ENCODE measurements at regions not wholly inside any gene's neighbourhood (a gene's known extent, or its start where the extent isn't known, plus 50 kb on each side); places are given as distances from the start of the nearest gene placed in this dataset.

DNA sequence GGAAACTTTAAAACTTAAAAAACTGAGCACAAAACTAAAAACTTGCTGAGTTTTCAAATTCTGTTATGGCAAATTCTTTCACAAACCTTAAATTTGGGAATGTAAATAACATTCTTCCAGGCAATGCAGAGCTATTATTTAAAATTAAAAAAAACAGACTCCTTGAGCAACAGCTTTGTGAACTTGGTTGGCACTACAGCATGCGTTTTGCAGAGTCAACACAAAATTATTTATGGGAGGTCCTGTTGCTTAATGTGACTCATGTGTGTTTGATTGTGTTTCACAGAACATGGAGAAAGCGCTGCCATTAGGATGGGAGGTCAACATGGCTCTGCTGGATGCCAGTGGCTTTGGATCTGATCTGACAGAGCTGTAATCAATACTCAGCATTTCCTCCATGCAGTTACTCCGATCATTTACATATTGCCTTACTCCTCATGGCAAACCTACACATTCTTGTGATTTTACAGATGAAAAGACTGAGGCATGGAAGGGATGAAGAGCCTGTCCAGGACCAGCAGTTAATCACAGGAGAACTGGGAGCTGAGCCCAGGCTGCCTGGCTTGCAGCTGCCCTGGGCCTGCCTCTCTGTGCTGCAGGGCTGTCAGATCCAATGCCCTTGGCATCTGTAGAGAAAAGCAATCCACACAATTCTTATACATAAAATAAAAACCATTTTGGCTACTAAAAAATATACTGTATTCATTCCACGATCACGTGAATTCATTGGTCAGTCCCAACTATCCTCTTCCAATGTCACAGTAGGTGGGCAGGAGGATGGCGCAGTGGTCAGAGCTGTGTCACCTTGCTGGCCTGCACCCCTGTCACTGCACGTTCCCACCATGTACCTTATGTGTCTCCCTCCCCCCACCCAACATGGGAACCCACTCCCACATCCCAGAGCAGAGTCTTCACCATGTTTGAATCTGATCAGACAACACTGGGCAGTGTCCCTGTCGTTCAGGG is 200.9 kb downstream of the CXCL12 start:
- no peak for DNase-seq (ENCODE audit: low spot score)
- TF ChIP-seq, protein P1, sequence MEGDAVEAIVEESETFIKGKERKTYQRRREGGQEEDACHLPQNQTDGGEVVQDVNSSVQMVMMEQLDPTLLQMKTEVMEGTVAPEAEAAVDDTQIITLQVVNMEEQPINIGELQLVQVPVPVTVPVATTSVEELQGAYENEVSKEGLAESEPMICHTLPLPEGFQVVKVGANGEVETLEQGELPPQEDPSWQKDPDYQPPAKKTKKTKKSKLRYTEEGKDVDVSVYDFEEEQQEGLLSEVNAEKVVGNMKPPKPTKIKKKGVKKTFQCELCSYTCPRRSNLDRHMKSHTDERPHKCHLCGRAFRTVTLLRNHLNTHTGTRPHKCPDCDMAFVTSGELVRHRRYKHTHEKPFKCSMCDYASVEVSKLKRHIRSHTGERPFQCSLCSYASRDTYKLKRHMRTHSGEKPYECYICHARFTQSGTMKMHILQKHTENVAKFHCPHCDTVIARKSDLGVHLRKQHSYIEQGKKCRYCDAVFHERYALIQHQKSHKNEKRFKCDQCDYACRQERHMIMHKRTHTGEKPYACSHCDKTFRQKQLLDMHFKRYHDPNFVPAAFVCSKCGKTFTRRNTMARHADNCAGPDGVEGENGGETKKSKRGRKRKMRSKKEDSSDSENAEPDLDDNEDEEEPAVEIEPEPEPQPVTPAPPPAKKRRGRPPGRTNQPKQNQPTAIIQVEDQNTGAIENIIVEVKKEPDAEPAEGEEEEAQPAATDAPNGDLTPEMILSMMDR (conservative IDR thresholded peaks at IDR 0.05; ENCODE audit: low read depth) = no peak
- ChIA-PET POLR2A (ENCODE audit: low non-redundant PET) (no interaction called here), CTCF (no interaction called here)
- no peak overlapping the region for H3K27ac ChIP-seq

DNA sequence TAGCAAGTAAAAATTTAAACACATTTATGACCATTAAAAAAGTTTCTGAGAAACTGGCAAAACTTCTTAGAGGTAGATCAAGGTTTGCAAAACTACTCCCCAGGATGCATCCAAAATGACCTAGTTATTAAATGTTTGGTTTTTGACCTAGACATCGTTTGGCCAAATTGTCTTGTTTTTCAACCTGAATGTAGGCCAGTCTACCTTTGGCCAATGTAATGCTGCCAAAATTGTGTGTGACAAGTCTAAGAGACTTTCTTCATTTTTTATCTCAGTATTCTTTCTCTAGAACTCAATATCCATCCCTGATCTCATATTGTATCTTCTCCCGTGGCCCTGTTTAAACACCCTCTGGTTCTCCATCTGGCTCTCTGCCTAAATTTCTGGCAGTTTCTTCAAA is 202.0 kb downstream of the CXCL12 start:
- CTCF ChIA-PET = no interaction called here
- H3K27ac ChIP-seq = no peak overlapping the region
- POLR2A ChIA-PET (ENCODE audit: low non-redundant PET) = no interaction called here
- TF ChIP-seq, protein P1 (conservative IDR thresholded peaks at IDR 0.05; ENCODE audit: low read depth) = no peak
- no peak for DNase-seq (ENCODE audit: low spot score)

DNA sequence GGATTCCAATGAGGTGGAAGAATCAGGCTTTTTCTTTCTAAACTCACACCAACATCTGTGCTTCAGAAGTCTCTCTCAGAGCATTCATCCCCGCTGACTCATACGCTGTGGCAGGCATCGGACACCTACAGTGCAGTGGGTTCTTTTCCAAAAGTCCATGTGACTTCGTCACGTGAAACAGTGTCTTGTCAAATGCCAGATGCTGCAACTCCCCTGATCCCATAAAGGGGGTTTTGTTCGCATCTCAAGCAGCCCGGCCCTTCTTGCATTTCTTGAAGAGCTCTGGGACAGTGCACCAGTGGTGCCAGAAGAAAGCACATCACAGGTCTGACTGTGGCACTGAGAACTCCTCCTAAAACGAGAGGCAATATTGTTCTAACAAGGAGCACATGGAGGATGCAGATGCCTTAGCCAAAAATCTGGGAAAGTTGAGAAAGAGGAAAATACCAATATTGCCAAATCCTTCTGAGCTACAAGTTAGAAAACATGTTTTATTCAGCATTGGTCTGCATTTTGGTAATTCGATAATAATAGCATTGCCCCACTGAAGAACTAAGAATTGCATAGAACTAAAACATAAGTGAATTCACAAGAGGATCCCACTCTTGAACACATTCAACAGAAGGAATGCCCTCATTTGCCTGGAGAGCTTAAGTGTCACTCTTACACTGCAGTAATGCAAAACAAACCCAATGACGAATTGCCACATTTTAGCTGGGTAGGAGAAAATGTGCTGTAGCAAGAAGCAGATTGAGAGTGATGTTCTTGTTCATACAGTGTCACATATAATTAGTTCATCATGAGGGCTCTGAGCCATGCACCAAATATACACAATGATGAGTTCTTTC is 204.4 kb downstream of the CXCL12 start:
- ChIA-PET POLR2A (ENCODE audit: low non-redundant PET) (no interaction called here), CTCF (no interaction called here)
- TF ChIP-seq, protein P1 (conservative IDR thresholded peaks at IDR 0.05; ENCODE audit: low read depth) = no peak
- H3K27ac ChIP-seq = peak overlapping the region; percentile 48
- no peak for DNase-seq (ENCODE audit: low spot score)

DNA sequence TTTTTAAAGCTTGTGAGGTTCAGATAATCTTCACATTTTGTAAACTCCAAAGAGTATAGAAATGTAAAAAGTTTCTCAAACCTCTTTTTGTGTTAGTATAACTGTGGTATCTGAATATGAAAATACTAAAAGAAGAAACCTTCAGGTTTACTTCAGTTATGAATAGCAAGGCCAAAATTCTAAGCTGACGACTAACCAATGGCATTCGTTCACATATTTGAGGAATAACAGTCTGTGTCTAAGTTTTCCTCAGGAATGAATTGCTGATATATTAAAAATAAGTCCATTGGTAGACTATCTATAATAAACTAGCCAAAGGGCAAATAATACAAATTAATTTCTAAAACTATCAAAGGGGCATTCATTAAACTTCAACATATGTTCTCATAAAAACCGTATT is 206.0 kb downstream of the CXCL12 start:
- CTCF ChIA-PET = no interaction called here
- H3K27ac ChIP-seq = no peak overlapping the region
- no peak for DNase-seq (ENCODE audit: low spot score)
- TF ChIP-seq, protein P1 (conservative IDR thresholded peaks at IDR 0.05; ENCODE audit: low read depth) = no peak
- POLR2A ChIA-PET (ENCODE audit: low non-redundant PET) = no interaction called here

DNA sequence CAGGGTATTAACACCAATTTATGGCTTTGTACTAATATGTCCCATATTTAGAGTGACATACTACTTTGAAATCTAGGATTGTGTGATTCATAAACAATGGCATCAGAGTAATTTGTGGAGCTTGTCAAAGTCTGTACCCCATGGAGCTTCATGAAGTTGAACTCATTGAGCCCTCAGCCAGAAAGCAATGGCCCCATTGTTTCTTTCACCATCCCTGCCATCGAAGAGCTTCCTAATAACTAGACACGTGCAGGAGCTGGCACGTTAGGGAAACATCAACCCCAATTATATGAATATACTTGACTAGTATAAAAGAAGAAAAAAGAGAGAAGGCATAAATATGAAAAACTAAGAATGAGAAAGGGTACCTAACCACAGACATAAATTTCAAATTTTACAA is 206.6 kb downstream of the CXCL12 start:
- POLR2A ChIA-PET (ENCODE audit: low non-redundant PET) = no interaction called here
- DNase-seq (ENCODE audit: low spot score) = no peak
- TF ChIP-seq, protein P1 (conservative IDR thresholded peaks at IDR 0.05; ENCODE audit: low read depth) = no peak
- CTCF ChIA-PET = no interaction called here
- no peak overlapping the region for H3K27ac ChIP-seq

DNA sequence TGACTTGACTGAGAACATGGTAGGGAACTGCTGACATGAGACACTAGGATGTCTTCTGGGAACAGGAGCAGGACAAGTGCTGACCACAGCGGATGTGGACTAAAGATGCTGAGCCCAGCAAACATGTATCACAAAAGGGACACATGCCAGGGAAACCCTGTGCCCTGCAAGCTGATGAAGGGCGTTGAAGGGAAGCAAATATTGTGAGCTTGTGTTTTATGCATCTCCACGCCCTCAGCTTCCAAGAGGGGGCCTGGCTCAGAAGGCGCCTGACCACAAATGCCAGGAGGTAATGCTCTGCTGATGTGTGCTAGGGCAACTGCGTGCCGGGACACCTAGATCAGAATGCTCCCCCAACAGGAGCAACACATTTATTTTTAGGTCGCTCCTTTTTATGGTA is 207.3 kb downstream of the CXCL12 start:
- no peak for DNase-seq (ENCODE audit: low spot score)
- H3K27ac ChIP-seq = no peak overlapping the region
- POLR2A ChIA-PET (ENCODE audit: low non-redundant PET) = no interaction called here
- TF ChIP-seq, protein P1 (conservative IDR thresholded peaks at IDR 0.05; ENCODE audit: low read depth) = no peak
- CTCF ChIA-PET = no interaction called here
